ENCODE measurements at regions not wholly inside any gene's neighbourhood (a gene's known extent, or its start where the extent isn't known, plus 50 kb on each side); places are given as distances from the start of the nearest gene placed in this dataset.

- Histone ChIP-seq H3K4me3 (no peak overlapping the region), H3K9me3 (no peaks in the 10 kb centered on the region), H3K4me1 (no peaks in the 10 kb centered on the region), H3K36me3 (no peaks in the 10 kb centered on the region), H3K27ac (no peak overlapping the region), H3K27me3 (no peaks in the 10 kb centered on the region)
- WGBS, 2 donors = 78 to 82% methylated on average over 3 to 4 of the region's 4 CpGs
- DNase-seq = no peak
- no peak for ATAC-seq (ENCODE audit: low FRiP score in 2 of 2)
- TF ChIP-seq CTCF (IDR thresholded peaks at IDR 0.05) (no peak), EP300 (IDR thresholded peaks at IDR 0.05) (no peak), POLR2AphosphoS5 (IDR thresholded peaks at IDR 0.05) (no peak), POLR2A (IDR thresholded peaks at IDR 0.05) (no peak)
Observed at GRCh38 chr18:38305961-38306360, 740.4 kb upstream of the CELF4 start.

GRCh38 chr18:38301621-38302020, 736.0 kb upstream of the CELF4 start:
- ATAC-seq (ENCODE audit: low FRiP score in 2 of 2) = no peak
- no peak overlapping the region for H3K27ac ChIP-seq
- no peak for DNase-seq
- no peaks in the 10 kb centered on the region for H3K36me3 ChIP-seq
- TF ChIP-seq POLR2A (IDR thresholded peaks at IDR 0.05) (no peak), CTCF (IDR thresholded peaks at IDR 0.05) (no peak), POLR2AphosphoS5 (IDR thresholded peaks at IDR 0.05) (no peak), EP300 (IDR thresholded peaks at IDR 0.05) (no peak)
- no peak overlapping the region for H3K4me3 ChIP-seq
- H3K4me1 ChIP-seq = no peaks in the 10 kb centered on the region
- no peaks in the 10 kb centered on the region for H3K27me3 ChIP-seq
- H3K9me3 ChIP-seq = no peaks in the 10 kb centered on the region

DNA sequence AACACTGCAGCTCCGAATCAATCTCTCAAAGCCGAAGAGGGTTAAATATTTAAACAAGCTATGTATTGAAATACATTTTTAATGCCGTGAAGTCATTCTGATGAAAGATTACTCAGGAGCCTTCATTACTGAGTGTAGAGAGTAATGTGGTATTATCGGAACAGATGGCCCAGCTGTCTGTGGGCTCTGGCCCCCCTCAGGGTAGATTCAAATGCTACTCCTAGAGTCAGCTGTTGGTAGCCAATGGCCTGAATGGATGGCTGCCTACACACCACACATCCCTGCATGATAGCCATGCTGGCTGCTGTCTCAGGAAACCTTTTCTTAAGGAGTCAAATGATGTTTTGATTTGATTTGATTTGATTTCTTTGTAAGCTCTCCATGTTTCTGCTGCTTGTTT, 732.3 kb upstream of the CELF4 start:
- Histone ChIP-seq H3K27ac (no peak overlapping the region), H3K27me3 (no peaks in the 10 kb centered on the region), H3K4me3 (no peak overlapping the region), H3K9me3 (no peaks in the 10 kb centered on the region), H3K4me1 (no peaks in the 10 kb centered on the region), H3K36me3 (no peaks in the 10 kb centered on the region)
- ATAC-seq (ENCODE audit: low FRiP score in 2 of 2) = no peak
- no peak for DNase-seq
- no peak for TF ChIP-seq CTCF (IDR thresholded peaks at IDR 0.05)
- TF ChIP-seq EP300 (IDR thresholded peaks at IDR 0.05) = no peak
- TF ChIP-seq POLR2AphosphoS5 (IDR thresholded peaks at IDR 0.05) = no peak
- no peak for TF ChIP-seq POLR2A (IDR thresholded peaks at IDR 0.05)
- 86 to 89% methylated on average over 4 of the region's 4 CpGs for WGBS, 2 donors

DNA sequence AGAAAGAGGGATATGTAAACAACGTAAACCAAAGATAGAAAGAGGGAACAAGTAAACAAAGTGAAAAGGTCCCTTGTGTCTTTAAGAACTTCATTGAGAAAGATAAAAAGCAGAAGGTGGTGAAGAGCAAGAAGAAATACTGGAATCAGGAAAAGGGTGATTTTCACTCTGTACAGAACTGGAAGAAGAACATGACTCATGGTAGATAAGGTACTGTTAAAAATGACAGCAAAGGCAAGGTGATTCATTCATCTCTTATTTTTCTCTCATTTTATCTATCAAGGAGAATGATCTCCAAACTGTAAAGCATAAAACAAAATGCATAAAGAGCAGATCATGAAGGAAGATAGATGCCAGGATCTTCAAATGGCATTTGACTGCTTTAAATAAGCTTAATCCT, 724.6 kb upstream of the CELF4 start:
- 80 to 90% methylated on average over 1 of the region's 1 CpG for WGBS, 2 donors
- DNase-seq (no peak), ATAC-seq (ENCODE audit: low FRiP score in 2 of 2) (no peak)
- Histone ChIP-seq H3K36me3 (no peaks in the 10 kb centered on the region), H3K9me3 (no peaks in the 10 kb centered on the region), H3K4me1 (no peaks in the 10 kb centered on the region), H3K27ac (no peak overlapping the region), H3K27me3 (no peaks in the 10 kb centered on the region), H3K4me3 (no peak overlapping the region)
- TF ChIP-seq POLR2AphosphoS5 (IDR thresholded peaks at IDR 0.05) = no peak
- no peak for TF ChIP-seq POLR2A (IDR thresholded peaks at IDR 0.05)
- no peak for TF ChIP-seq CTCF (IDR thresholded peaks at IDR 0.05)
- no peak for TF ChIP-seq EP300 (IDR thresholded peaks at IDR 0.05)

GRCh38 chr18:38284972-38285371, 719.4 kb upstream of the CELF4 start:
- ATAC-seq (ENCODE audit: low FRiP score in 2 of 2) (no peak), DNase-seq (no peak)
- WGBS, 2 donors = 59 to 71% methylated on average over 3 of the region's 3 CpGs
- H3K4me1 ChIP-seq = no peaks in the 10 kb centered on the region
- no peak overlapping the region for H3K27ac ChIP-seq
- no peaks in the 10 kb centered on the region for H3K27me3 ChIP-seq
- TF ChIP-seq EP300 (IDR thresholded peaks at IDR 0.05) = no peak
- no peak for TF ChIP-seq CTCF (IDR thresholded peaks at IDR 0.05)
- TF ChIP-seq POLR2A (IDR thresholded peaks at IDR 0.05) = no peak
- TF ChIP-seq POLR2AphosphoS5 (IDR thresholded peaks at IDR 0.05) = no peak
- H3K36me3 ChIP-seq = no peaks in the 10 kb centered on the region
- H3K9me3 ChIP-seq = no peaks in the 10 kb centered on the region
- H3K4me3 ChIP-seq = no peak overlapping the region
